ENCODE measurements at regions not wholly inside any gene's neighbourhood (a gene's known extent, or its start where the extent isn't known, plus 50 kb on each side); places are given as distances from the start of the nearest gene placed in this dataset.
"Not testable (repeated sequence)": the region's sequence is repeated elsewhere in the genome, so short reads cannot be mapped to it uniquely, and the experiment has no call there.

DNA sequence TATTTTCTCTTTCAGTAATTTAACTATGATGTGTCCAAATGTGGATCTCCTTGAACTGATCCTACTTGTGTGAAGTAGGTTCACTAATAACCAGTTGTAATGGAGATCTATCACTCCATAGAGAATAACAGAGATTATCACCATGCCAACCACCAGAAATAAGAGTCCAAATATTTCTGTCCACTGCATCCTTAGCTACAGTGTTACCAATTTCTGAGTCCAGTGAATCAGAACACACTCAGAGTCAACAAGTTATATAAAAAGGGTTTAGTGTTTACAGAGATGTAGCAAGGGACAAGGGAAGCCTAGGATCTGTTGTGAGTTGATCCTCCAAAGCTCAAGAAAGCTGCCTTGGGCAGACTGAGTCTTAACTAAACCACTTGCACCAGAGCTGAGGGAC is 882.8 kb downstream of the TBC1D32 start:
- Histone ChIP-seq H3K27ac (replicated peaks) (no peak overlapping the region), H3K27me3 (ENCODE audit: insufficient read depth, poor library complexity, severe bottlenecking) (no peaks in the 10 kb centered on the region), H3K4me3 (replicated peaks; ENCODE audit: insufficient read depth, low read length) (no peak overlapping the region)
- TF ChIP-seq GABPA (IDR thresholded peaks at IDR 0.05; ENCODE audit: low read depth) (no peak), SPI1 (IDR thresholded peaks at IDR 0.05; ENCODE audit: borderline replicate concordance, low read depth) (no peak), POLR2AphosphoS5 (IDR thresholded peaks at IDR 0.05; ENCODE audit: low read depth) (no peak)
- TF ChIP-seq, protein P1, sequence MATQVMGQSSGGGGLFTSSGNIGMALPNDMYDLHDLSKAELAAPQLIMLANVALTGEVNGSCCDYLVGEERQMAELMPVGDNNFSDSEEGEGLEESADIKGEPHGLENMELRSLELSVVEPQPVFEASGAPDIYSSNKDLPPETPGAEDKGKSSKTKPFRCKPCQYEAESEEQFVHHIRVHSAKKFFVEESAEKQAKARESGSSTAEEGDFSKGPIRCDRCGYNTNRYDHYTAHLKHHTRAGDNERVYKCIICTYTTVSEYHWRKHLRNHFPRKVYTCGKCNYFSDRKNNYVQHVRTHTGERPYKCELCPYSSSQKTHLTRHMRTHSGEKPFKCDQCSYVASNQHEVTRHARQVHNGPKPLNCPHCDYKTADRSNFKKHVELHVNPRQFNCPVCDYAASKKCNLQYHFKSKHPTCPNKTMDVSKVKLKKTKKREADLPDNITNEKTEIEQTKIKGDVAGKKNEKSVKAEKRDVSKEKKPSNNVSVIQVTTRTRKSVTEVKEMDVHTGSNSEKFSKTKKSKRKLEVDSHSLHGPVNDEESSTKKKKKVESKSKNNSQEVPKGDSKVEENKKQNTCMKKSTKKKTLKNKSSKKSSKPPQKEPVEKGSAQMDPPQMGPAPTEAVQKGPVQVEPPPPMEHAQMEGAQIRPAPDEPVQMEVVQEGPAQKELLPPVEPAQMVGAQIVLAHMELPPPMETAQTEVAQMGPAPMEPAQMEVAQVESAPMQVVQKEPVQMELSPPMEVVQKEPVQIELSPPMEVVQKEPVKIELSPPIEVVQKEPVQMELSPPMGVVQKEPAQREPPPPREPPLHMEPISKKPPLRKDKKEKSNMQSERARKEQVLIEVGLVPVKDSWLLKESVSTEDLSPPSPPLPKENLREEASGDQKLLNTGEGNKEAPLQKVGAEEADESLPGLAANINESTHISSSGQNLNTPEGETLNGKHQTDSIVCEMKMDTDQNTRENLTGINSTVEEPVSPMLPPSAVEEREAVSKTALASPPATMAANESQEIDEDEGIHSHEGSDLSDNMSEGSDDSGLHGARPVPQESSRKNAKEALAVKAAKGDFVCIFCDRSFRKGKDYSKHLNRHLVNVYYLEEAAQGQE (IDR thresholded peaks at IDR 0.05; ENCODE audit: insufficient replicate concordance, low read depth), result no peak
- TF ChIP-seq, protein P2, sequence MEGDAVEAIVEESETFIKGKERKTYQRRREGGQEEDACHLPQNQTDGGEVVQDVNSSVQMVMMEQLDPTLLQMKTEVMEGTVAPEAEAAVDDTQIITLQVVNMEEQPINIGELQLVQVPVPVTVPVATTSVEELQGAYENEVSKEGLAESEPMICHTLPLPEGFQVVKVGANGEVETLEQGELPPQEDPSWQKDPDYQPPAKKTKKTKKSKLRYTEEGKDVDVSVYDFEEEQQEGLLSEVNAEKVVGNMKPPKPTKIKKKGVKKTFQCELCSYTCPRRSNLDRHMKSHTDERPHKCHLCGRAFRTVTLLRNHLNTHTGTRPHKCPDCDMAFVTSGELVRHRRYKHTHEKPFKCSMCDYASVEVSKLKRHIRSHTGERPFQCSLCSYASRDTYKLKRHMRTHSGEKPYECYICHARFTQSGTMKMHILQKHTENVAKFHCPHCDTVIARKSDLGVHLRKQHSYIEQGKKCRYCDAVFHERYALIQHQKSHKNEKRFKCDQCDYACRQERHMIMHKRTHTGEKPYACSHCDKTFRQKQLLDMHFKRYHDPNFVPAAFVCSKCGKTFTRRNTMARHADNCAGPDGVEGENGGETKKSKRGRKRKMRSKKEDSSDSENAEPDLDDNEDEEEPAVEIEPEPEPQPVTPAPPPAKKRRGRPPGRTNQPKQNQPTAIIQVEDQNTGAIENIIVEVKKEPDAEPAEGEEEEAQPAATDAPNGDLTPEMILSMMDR (IDR thresholded peaks at IDR 0.05; ENCODE audit: insufficient read depth, low read length), result no peak
- no peak for DNase-seq (ENCODE audit: low read depth in 1 of 2, low spot score in 1 of 2)

DNA sequence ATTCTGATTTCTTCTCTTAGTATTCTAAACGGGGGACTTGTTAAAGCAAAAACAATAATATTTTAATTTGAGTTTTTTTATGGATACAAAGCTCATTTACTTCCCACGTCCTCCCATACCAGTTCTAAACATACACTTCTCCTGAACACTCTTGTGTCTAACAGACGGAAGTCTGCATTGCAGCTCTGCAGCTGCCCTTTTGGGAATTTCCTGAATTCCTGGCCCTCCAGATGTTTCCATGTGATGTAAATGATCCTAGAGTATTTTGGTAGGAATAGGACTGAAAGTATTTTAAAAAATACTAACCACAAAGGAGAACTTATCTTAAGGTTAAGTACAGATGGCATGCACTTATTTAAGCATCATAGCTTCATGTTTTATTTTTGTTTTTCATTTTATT is 886.7 kb downstream of the TBC1D32 start:
- H3K4me3 ChIP-seq (replicated peaks; ENCODE audit: insufficient read depth, low read length), result no peak overlapping the region
- DNase-seq (ENCODE audit: low read depth in 1 of 2, low spot score in 1 of 2), result no peak
- TF ChIP-seq, protein P2 (IDR thresholded peaks at IDR 0.05; ENCODE audit: insufficient read depth, low read length), result no peak
- TF ChIP-seq, protein P1 (IDR thresholded peaks at IDR 0.05; ENCODE audit: insufficient replicate concordance, low read depth), result no peak
- TF ChIP-seq SPI1 (IDR thresholded peaks at IDR 0.05; ENCODE audit: borderline replicate concordance, low read depth), result no peak
- no peak for TF ChIP-seq GABPA (IDR thresholded peaks at IDR 0.05; ENCODE audit: low read depth)
- TF ChIP-seq POLR2AphosphoS5 (IDR thresholded peaks at IDR 0.05; ENCODE audit: low read depth), result no peak

DNA sequence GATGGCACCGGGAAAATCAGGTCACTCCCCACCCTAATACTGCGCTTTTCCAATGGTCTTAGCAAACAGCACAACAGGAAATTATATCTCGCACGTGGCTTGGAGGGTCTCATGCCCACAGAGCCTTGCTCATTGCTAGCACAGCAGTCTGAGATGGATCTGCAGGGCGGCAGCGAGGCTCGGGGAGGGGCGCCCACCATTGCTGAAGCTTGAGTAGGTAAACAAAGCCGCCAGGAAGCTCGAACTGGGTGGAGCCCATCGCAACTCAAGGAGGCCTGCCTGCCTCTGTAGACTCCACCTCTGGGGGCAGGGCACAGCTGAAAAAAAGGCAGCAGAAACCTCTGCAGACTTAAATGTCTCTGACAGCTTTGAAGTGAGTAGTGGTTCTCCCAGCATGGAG is 901.4 kb downstream of the TBC1D32 start:
- not testable (repeated sequence) for H3K4me3 ChIP-seq (replicated peaks; ENCODE audit: insufficient read depth, low read length); H3K27ac ChIP-seq (replicated peaks); DNase-seq (ENCODE audit: low read depth in 1 of 2, low spot score in 1 of 2); H3K27me3 ChIP-seq (ENCODE audit: insufficient read depth, poor library complexity, severe bottlenecking)

More for the DNA sequence above, 886.7 kb downstream of the TBC1D32 start:
- H3K27ac ChIP-seq (replicated peaks), result no peak overlapping the region
- no peaks in the 10 kb centered on the region for H3K27me3 ChIP-seq (ENCODE audit: insufficient read depth, poor library complexity, severe bottlenecking)

DNA sequence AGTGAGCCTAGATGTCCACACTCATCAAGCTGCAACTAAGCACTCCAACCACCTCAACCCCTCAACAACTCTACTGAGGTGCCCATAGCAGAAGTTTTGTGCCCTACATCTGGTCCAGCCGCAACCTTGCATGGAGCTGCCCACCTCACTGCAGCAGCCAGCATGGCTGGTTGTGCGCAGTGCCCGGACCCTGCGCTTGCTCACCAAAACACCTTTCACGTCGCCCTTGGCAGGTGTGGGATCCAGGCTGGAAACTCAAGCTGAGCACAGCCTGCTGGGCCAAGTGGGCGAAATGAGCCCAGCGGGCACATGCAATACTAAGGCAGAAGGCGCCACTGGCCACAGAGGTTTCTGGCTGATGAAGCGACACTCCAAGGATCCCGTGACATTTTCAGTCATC is 902.4 kb downstream of the TBC1D32 start:
- H3K27me3 ChIP-seq (ENCODE audit: insufficient read depth, poor library complexity, severe bottlenecking), result no peaks in the 10 kb centered on the region
- DNase-seq (ENCODE audit: low read depth in 1 of 2, low spot score in 1 of 2), result no peak
- no peak overlapping the region for H3K4me3 ChIP-seq (replicated peaks; ENCODE audit: insufficient read depth, low read length)
- H3K27ac ChIP-seq (replicated peaks), result no peak overlapping the region
- TF ChIP-seq, protein P2 (IDR thresholded peaks at IDR 0.05; ENCODE audit: insufficient read depth, low read length), result no peak
- TF ChIP-seq, protein P1 (IDR thresholded peaks at IDR 0.05; ENCODE audit: insufficient replicate concordance, low read depth), result no peak
- TF ChIP-seq POLR2AphosphoS5 (IDR thresholded peaks at IDR 0.05; ENCODE audit: low read depth), result no peak
- TF ChIP-seq GABPA (IDR thresholded peaks at IDR 0.05; ENCODE audit: low read depth), result no peak
- no peak for TF ChIP-seq SPI1 (IDR thresholded peaks at IDR 0.05; ENCODE audit: borderline replicate concordance, low read depth)

All from HL-60 (cell line).